GM18498 (cell line): ENCODE measurements at regions not wholly inside any gene's neighbourhood (a gene's known extent, or its start where the extent isn't known, plus 50 kb on each side); places are given as distances from the start of the nearest gene placed in this dataset.

Experiments used
- ATAC-seq: cut with Tn5 transposase; IDR thresholded peaks from one replicate; pipeline ENCODE4 v1.9.1; 2021; ENCODE audit warnings: mild to moderate bottlenecking, moderate library complexity; ENCODE audit not compliant: unreplicated experiment

GRCh38 chr18:22260208-22260820, 90.9 kb downstream of the GATA6 start:
- ATAC-seq, result no peak

GRCh38 chr18:22257022-22257543, 87.7 kb downstream of the GATA6 start:
- ATAC-seq, result no peak

- no peak for ATAC-seq
These were observed 84.7 kb downstream of the GATA6 start for GRCh38 chr18:22254088-22254487.

- ATAC-seq, result no peak
These were observed 84.3 kb downstream of the GATA6 start for GRCh38 chr18:22253676-22254075.

- ATAC-seq, result no peak
These were observed 83.8 kb downstream of the GATA6 start for GRCh38 chr18:22253156-22253555.
